ENCODE measurements at regions not wholly inside any gene's neighbourhood (a gene's known extent, or its start where the extent isn't known, plus 50 kb on each side); places are given as distances from the start of the nearest gene placed in this dataset.
A peak's percentile ranks its signal among the peaks of the same experiment; 100 is the strongest.

DNA sequence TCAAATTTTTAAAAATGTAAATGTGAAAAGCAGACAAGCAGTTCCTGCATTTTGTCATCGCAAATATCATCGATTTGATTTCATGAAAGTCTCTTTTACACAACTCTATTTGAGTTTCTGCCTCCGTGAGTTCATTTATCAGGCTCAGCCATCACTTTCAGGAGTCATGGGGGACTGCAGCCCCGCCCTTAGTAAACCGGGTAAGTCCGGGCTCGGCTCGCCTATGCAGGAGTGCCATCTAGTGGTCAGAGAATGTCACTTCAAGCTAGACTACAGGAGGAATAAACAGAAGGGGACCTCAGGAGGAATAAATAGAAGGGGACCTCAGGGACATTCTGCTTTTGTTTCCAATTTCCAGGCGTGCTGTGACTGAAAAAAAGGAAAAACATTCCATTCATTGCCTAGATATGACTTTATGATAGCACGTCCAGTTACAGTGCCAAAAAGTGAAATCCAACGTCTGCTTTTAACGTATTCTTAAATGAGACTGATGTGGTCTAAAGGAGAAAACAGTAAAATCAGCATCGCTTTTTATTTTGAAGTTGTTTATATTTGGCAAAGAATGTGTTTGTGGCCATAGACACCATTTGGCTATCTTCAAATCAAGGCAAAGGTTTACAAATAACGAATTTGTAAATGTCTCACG, 333.9 kb downstream of the HACE1 start:
- Histone ChIP-seq H3K4me1 (ENCODE audit: control extremely low read depth in 1 of 4, control insufficient read depth in 4 of 4, insufficient read depth in 4 of 4, low read length in 3 of 4) (peaks cover 0 to 23% (median 6%) of the 10 kb centered on the region in 4 experiments), H3K27ac (ENCODE audit: insufficient read depth in 1 of 2, low read depth in 1 of 2, low read length in 2 of 2, poor library complexity in 1 of 2, severe bottlenecking in 2 of 2) (no peak overlapping the region), H3K4me3 (ENCODE audit: control insufficient read depth in 1 of 7, extremely low read depth in 1 of 7, insufficient read depth in 4 of 7, low read depth in 2 of 7, low read length in 6 of 7) (peak overlapping the region in 5 of 7 experiments; percentile 13 to 76 (median 52)), H3K9me3 (ENCODE audit: control extremely low read depth in 1 of 5, control insufficient read depth in 4 of 5, insufficient read depth in 2 of 5, low read depth in 1 of 5, low read length in 4 of 5) (no peaks in the 10 kb centered on the region), H3K27me3 (replicated peaks in 2 of 5; ENCODE audit: control insufficient read depth in 4 of 5, insufficient read depth in 5 of 5, low read length in 4 of 5) (no peaks in the 10 kb centered on the region), H3K36me3 (ENCODE audit: control insufficient read depth in 4 of 4, insufficient read depth in 4 of 4, low read length in 3 of 4) (no peaks in the 10 kb centered on the region)
- WGBS (ENCODE audit: insufficient coverage) = 31% methylated on average over 14 of the region's 15 CpGs
- CTCF ChIA-PET = interaction anchor here (0.7 to 2.4 kb wide), 13 partner anchors 8 to 249 kb away, joined by 3 to 17 read pairs (median 3); no protein-coding TSS in a partner anchor
- peak; percentile 74 to 86 (median 85) for DNase-seq
- POLR2A ChIA-PET = no interaction called here

- 10% methylated on average over 2 of the region's 6 CpGs for WGBS (ENCODE audit: insufficient coverage)
- H3K27ac ChIP-seq (ENCODE audit: insufficient read depth in 1 of 2, low read depth in 1 of 2, low read length in 2 of 2, poor library complexity in 1 of 2, severe bottlenecking in 2 of 2) = no peak overlapping the region
- H3K4me1 ChIP-seq (ENCODE audit: control extremely low read depth in 1 of 4, control insufficient read depth in 4 of 4, insufficient read depth in 4 of 4, low read length in 3 of 4) = peaks cover 0 to 21% (median 6%) of the 10 kb centered on the region in 4 experiments
- DNase-seq = peak in 2 of 3 donors; percentile 37 to 57
- CTCF ChIA-PET = no interaction called here
- no peaks in the 10 kb centered on the region for H3K9me3 ChIP-seq (ENCODE audit: control extremely low read depth in 1 of 5, control insufficient read depth in 4 of 5, insufficient read depth in 2 of 5, low read depth in 1 of 5, low read length in 4 of 5)
- POLR2A ChIA-PET = no interaction called here
- H3K4me3 ChIP-seq (ENCODE audit: control insufficient read depth in 1 of 7, extremely low read depth in 1 of 7, insufficient read depth in 4 of 7, low read depth in 2 of 7, low read length in 6 of 7) = no peak overlapping the region
- no peaks in the 10 kb centered on the region for H3K36me3 ChIP-seq (ENCODE audit: control insufficient read depth in 4 of 4, insufficient read depth in 4 of 4, low read length in 3 of 4)
- H3K27me3 ChIP-seq (replicated peaks in 2 of 5; ENCODE audit: control insufficient read depth in 4 of 5, insufficient read depth in 5 of 5, low read length in 4 of 5) = no peaks in the 10 kb centered on the region
Measured at GRCh38 chr6:104522533-104522932, 337.2 kb downstream of the HACE1 start.

DNA sequence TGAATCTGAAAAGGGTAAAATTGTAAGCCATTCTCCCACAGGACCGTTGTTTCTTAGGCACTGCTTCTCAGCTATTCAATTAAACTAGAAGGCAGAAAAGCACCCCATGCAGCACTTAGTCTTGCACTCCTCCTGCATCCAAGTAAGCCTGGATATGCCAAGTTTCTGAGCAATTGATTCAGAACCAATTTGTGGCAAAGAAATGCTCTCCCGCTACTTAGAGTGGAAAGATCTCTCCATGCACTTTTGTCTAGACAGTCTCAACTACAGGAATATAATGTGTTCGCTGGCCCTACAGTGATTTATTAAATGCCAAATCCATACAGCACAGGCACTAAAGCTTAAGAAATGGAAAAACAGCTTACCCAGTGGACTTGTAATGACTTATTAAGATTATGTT, 338.5 kb downstream of the HACE1 start:
- 100% methylated on average over 2 of the region's 3 CpGs for WGBS (ENCODE audit: insufficient coverage)

GRCh38 chr6:104519566-104519965, 340.2 kb downstream of the HACE1 start:
- no peak for DNase-seq
- CTCF ChIA-PET = no interaction called here
- WGBS (ENCODE audit: insufficient coverage) = no CpG with 5 or more reads among the region's 4 CpGs
- H3K9me3 ChIP-seq (ENCODE audit: control extremely low read depth in 1 of 5, control insufficient read depth in 4 of 5, insufficient read depth in 2 of 5, low read depth in 1 of 5, low read length in 4 of 5) = no peaks in the 10 kb centered on the region
- H3K27ac ChIP-seq (ENCODE audit: insufficient read depth in 1 of 2, low read depth in 1 of 2, low read length in 2 of 2, poor library complexity in 1 of 2, severe bottlenecking in 2 of 2) = no peak overlapping the region
- H3K36me3 ChIP-seq (ENCODE audit: control insufficient read depth in 4 of 4, insufficient read depth in 4 of 4, low read length in 3 of 4) = no peaks in the 10 kb centered on the region
- no peak overlapping the region for H3K4me3 ChIP-seq (ENCODE audit: control insufficient read depth in 1 of 7, extremely low read depth in 1 of 7, insufficient read depth in 4 of 7, low read depth in 2 of 7, low read length in 6 of 7)
- POLR2A ChIA-PET = no interaction called here
- no peaks in the 10 kb centered on the region for H3K27me3 ChIP-seq (replicated peaks in 2 of 5; ENCODE audit: control insufficient read depth in 4 of 5, insufficient read depth in 5 of 5, low read length in 4 of 5)
- peaks cover 0 to 5% (median 0%) of the 10 kb centered on the region in 4 experiments for H3K4me1 ChIP-seq (ENCODE audit: control extremely low read depth in 1 of 4, control insufficient read depth in 4 of 4, insufficient read depth in 4 of 4, low read length in 3 of 4)

More for the DNA sequence above, 338.5 kb downstream of the HACE1 start:
- Histone ChIP-seq H3K27me3 (replicated peaks in 2 of 5; ENCODE audit: control insufficient read depth in 4 of 5, insufficient read depth in 5 of 5, low read length in 4 of 5) (no peaks in the 10 kb centered on the region), H3K4me3 (ENCODE audit: control insufficient read depth in 1 of 7, extremely low read depth in 1 of 7, insufficient read depth in 4 of 7, low read depth in 2 of 7, low read length in 6 of 7) (no peak overlapping the region), H3K9me3 (ENCODE audit: control extremely low read depth in 1 of 5, control insufficient read depth in 4 of 5, insufficient read depth in 2 of 5, low read depth in 1 of 5, low read length in 4 of 5) (no peaks in the 10 kb centered on the region), H3K36me3 (ENCODE audit: control insufficient read depth in 4 of 4, insufficient read depth in 4 of 4, low read length in 3 of 4) (no peaks in the 10 kb centered on the region), H3K4me1 (ENCODE audit: control extremely low read depth in 1 of 4, control insufficient read depth in 4 of 4, insufficient read depth in 4 of 4, low read length in 3 of 4) (peaks cover 0 to 7% (median 2%) of the 10 kb centered on the region in 4 experiments), H3K27ac (ENCODE audit: insufficient read depth in 1 of 2, low read depth in 1 of 2, low read length in 2 of 2, poor library complexity in 1 of 2, severe bottlenecking in 2 of 2) (no peak overlapping the region)
- POLR2A ChIA-PET = no interaction called here
- DNase-seq = no peak
- CTCF ChIA-PET = no interaction called here

- no peaks in the 10 kb centered on the region for H3K27me3 ChIP-seq (replicated peaks in 2 of 5; ENCODE audit: control insufficient read depth in 4 of 5, insufficient read depth in 5 of 5, low read length in 4 of 5)
- no peak overlapping the region for H3K27ac ChIP-seq (ENCODE audit: insufficient read depth in 1 of 2, low read depth in 1 of 2, low read length in 2 of 2, poor library complexity in 1 of 2, severe bottlenecking in 2 of 2)
- POLR2A ChIA-PET = no interaction called here
Measured at GRCh38 chr6:104509355-104509754, 350.4 kb downstream of the HACE1 start.

GRCh38 chr6:104506429-104506828, 353.3 kb downstream of the HACE1 start:
- Histone ChIP-seq H3K4me3 (ENCODE audit: control insufficient read depth in 1 of 7, extremely low read depth in 1 of 7, insufficient read depth in 4 of 7, low read depth in 2 of 7, low read length in 6 of 7) (no peak overlapping the region), H3K27me3 (replicated peaks in 2 of 5; ENCODE audit: control insufficient read depth in 4 of 5, insufficient read depth in 5 of 5, low read length in 4 of 5) (no peaks in the 10 kb centered on the region), H3K4me1 (ENCODE audit: control extremely low read depth in 1 of 4, control insufficient read depth in 4 of 4, insufficient read depth in 4 of 4, low read length in 3 of 4) (no peaks in the 10 kb centered on the region), H3K9me3 (ENCODE audit: control extremely low read depth in 1 of 5, control insufficient read depth in 4 of 5, insufficient read depth in 2 of 5, low read depth in 1 of 5, low read length in 4 of 5) (no peaks in the 10 kb centered on the region), H3K36me3 (ENCODE audit: control insufficient read depth in 4 of 4, insufficient read depth in 4 of 4, low read length in 3 of 4) (no peaks in the 10 kb centered on the region), H3K27ac (ENCODE audit: insufficient read depth in 1 of 2, low read depth in 1 of 2, low read length in 2 of 2, poor library complexity in 1 of 2, severe bottlenecking in 2 of 2) (no peak overlapping the region)
- POLR2A ChIA-PET = no interaction called here
- DNase-seq = no peak
- CTCF ChIA-PET = interaction anchor here (1.0 kb wide), 1 partner anchor 21 kb away, joined by 3 read pairs; no protein-coding TSS in a partner anchor
- 100% methylated on average over 1 of the region's 1 CpG for WGBS (ENCODE audit: insufficient coverage)

More at GRCh38 chr6:104509355-104509754, 350.4 kb downstream of the HACE1 start:
- CTCF ChIA-PET = no interaction called here
- no CpG with 5 or more reads among the region's 3 CpGs for WGBS (ENCODE audit: insufficient coverage)
- DNase-seq = no peak
- Histone ChIP-seq H3K4me1 (ENCODE audit: control extremely low read depth in 1 of 4, control insufficient read depth in 4 of 4, insufficient read depth in 4 of 4, low read length in 3 of 4) (no peaks in the 10 kb centered on the region), H3K36me3 (ENCODE audit: control insufficient read depth in 4 of 4, insufficient read depth in 4 of 4, low read length in 3 of 4) (no peaks in the 10 kb centered on the region), H3K4me3 (ENCODE audit: control insufficient read depth in 1 of 7, extremely low read depth in 1 of 7, insufficient read depth in 4 of 7, low read depth in 2 of 7, low read length in 6 of 7) (no peak overlapping the region), H3K9me3 (ENCODE audit: control extremely low read depth in 1 of 5, control insufficient read depth in 4 of 5, insufficient read depth in 2 of 5, low read depth in 1 of 5, low read length in 4 of 5) (no peaks in the 10 kb centered on the region)

GRCh38 chr6:104505838-104506237, 353.9 kb downstream of the HACE1 start:
- Histone ChIP-seq H3K27ac (ENCODE audit: insufficient read depth in 1 of 2, low read depth in 1 of 2, low read length in 2 of 2, poor library complexity in 1 of 2, severe bottlenecking in 2 of 2) (no peak overlapping the region), H3K36me3 (ENCODE audit: control insufficient read depth in 4 of 4, insufficient read depth in 4 of 4, low read length in 3 of 4) (no peaks in the 10 kb centered on the region), H3K9me3 (ENCODE audit: control extremely low read depth in 1 of 5, control insufficient read depth in 4 of 5, insufficient read depth in 2 of 5, low read depth in 1 of 5, low read length in 4 of 5) (no peaks in the 10 kb centered on the region), H3K27me3 (replicated peaks in 2 of 5; ENCODE audit: control insufficient read depth in 4 of 5, insufficient read depth in 5 of 5, low read length in 4 of 5) (no peaks in the 10 kb centered on the region), H3K4me3 (ENCODE audit: control insufficient read depth in 1 of 7, extremely low read depth in 1 of 7, insufficient read depth in 4 of 7, low read depth in 2 of 7, low read length in 6 of 7) (no peak overlapping the region), H3K4me1 (ENCODE audit: control extremely low read depth in 1 of 4, control insufficient read depth in 4 of 4, insufficient read depth in 4 of 4, low read length in 3 of 4) (no peaks in the 10 kb centered on the region)
- WGBS (ENCODE audit: insufficient coverage) = 80% methylated on average over 1 of the region's 2 CpGs
- no peak for DNase-seq
- POLR2A ChIA-PET = no interaction called here
- CTCF ChIA-PET = no interaction called here
